ENCODE measurements at regions not wholly inside any gene's neighbourhood (a gene's known extent, or its start where the extent isn't known, plus 50 kb on each side); places are given as distances from the start of the nearest gene placed in this dataset.
"Not testable (repeated sequence)": the region's sequence is repeated elsewhere in the genome, so short reads cannot be mapped to it uniquely, and the experiment has no call there.

- H3K4me2 ChIP-seq, H3K9ac ChIP-seq, H3K4me3 ChIP-seq, H3K36me3 ChIP-seq, H3K9me3 ChIP-seq, H4K20me1 ChIP-seq, H3K27ac ChIP-seq, H3K27me3 ChIP-seq: not testable (repeated sequence)
- peaks cover 52% of the 10 kb centered on the region for H3K4me1 ChIP-seq
Observed at GRCh38 chr10:46095943-46096342, 49.9 kb upstream of the MSMB start.

- TF ChIP-seq Cebpa-rat (IDR thresholded peaks at IDR 0.05) = no peak
- Histone ChIP-seq H3K27ac (peak overlapping the region; percentile 72), H3K4me3 (no peak overlapping the region), H3K4me2 (peak overlapping the region; percentile 73), H4K20me1 (no peaks in the 10 kb centered on the region), H3K9me3 (no peaks in the 10 kb centered on the region), H3K4me1 (peaks cover 47% of the 10 kb centered on the region), H3K36me3 (no peaks in the 10 kb centered on the region), H3K27me3 (no peaks in the 10 kb centered on the region), H3K9ac (no peak overlapping the region)
Observed at GRCh38 chr10:46096446-46096845, 50.4 kb upstream of the MSMB start.

GRCh38 chr10:46096909-46097575 lies 51.0 kb upstream of the MSMB start:
- no peak for TF ChIP-seq Cebpa-rat (IDR thresholded peaks at IDR 0.05)
- Histone ChIP-seq H3K4me2 (peak overlapping the region; percentile 73), H4K20me1 (no peaks in the 10 kb centered on the region), H3K27me3 (no peaks in the 10 kb centered on the region), H3K4me1 (peaks cover 41% of the 10 kb centered on the region), H3K36me3 (no peaks in the 10 kb centered on the region), H3K9ac (0 out of 2 replicates have a peak overlapping the region, but pooled peaks have one; percentile 41), H3K4me3 (no peak overlapping the region), H3K9me3 (no peaks in the 10 kb centered on the region), H3K27ac (peak overlapping the region; percentile 72)

- 0 out of 2 replicates have a peak overlapping the region, but pooled peaks have one; percentile 41 for H3K9ac ChIP-seq
- H3K4me3 ChIP-seq = no peak overlapping the region
- no peaks in the 10 kb centered on the region for H3K27me3 ChIP-seq
- no peaks in the 10 kb centered on the region for H4K20me1 ChIP-seq
- H3K36me3 ChIP-seq = no peaks in the 10 kb centered on the region
- H3K9me3 ChIP-seq = no peaks in the 10 kb centered on the region
- H3K27ac ChIP-seq = peak overlapping the region; percentile 72
- peak overlapping the region; percentile 73 for H3K4me2 ChIP-seq
- no peak for TF ChIP-seq Cebpa-rat (IDR thresholded peaks at IDR 0.05)
- H3K4me1 ChIP-seq = peaks cover 34% of the 10 kb centered on the region
Observed at GRCh38 chr10:46097576-46098317, 51.7 kb upstream of the MSMB start.

GRCh38 chr10:46098386-46098785 lies 52.3 kb upstream of the MSMB start:
- Histone ChIP-seq H3K4me2 (no peak overlapping the region), H3K9ac (no peak overlapping the region), H4K20me1 (no peaks in the 10 kb centered on the region), H3K4me3 (no peak overlapping the region), H3K9me3 (no peaks in the 10 kb centered on the region), H3K36me3 (no peaks in the 10 kb centered on the region), H3K4me1 (peaks cover 27% of the 10 kb centered on the region), H3K27me3 (no peaks in the 10 kb centered on the region), H3K27ac (no peak overlapping the region)
- TF ChIP-seq Cebpa-rat (IDR thresholded peaks at IDR 0.05) = no peak

GRCh38 chr10:46098925-46099324 lies 52.9 kb upstream of the MSMB start:
- H4K20me1 ChIP-seq, H3K9me3 ChIP-seq, H3K4me2 ChIP-seq, H3K27me3 ChIP-seq, H3K9ac ChIP-seq, H3K4me3 ChIP-seq, H3K36me3 ChIP-seq, H3K27ac ChIP-seq: not testable (repeated sequence)
- H3K4me1 ChIP-seq = peaks cover 26% of the 10 kb centered on the region

- H3K27ac ChIP-seq = no peak overlapping the region
- no peak overlapping the region for H3K4me2 ChIP-seq
- peaks cover 8% of the 10 kb centered on the region for H3K4me1 ChIP-seq
- H3K9ac ChIP-seq = no peak overlapping the region
- H4K20me1 ChIP-seq = no peaks in the 10 kb centered on the region
- no peak overlapping the region for H3K4me3 ChIP-seq
- TF ChIP-seq Cebpa-rat (IDR thresholded peaks at IDR 0.05) = no peak
- H3K27me3 ChIP-seq = peaks cover 26% of the 10 kb centered on the region
- no peaks in the 10 kb centered on the region for H3K9me3 ChIP-seq
- H3K36me3 ChIP-seq = no peaks in the 10 kb centered on the region
Observed at GRCh38 chr10:46104071-46104585, 58.1 kb upstream of the MSMB start.

GRCh38 chr10:46105416-46105815 lies 59.3 kb upstream of the MSMB start:
- not testable (repeated sequence) for H3K36me3 ChIP-seq, H3K4me1 ChIP-seq, H3K27ac ChIP-seq, H3K9ac ChIP-seq, H3K4me2 ChIP-seq, H3K9me3 ChIP-seq, H3K4me3 ChIP-seq, H4K20me1 ChIP-seq
- H3K27me3 ChIP-seq = peaks cover 26% of the 10 kb centered on the region

GRCh38 chr10:46105856-46106409 lies 59.9 kb upstream of the MSMB start:
- not testable (repeated sequence) for H3K36me3 ChIP-seq, H3K9me3 ChIP-seq, H4K20me1 ChIP-seq, H3K4me1 ChIP-seq, H3K27ac ChIP-seq
- Histone ChIP-seq H3K9ac (peak overlapping the region; percentile 30), H3K27me3 (peaks cover 26% of the 10 kb centered on the region), H3K4me2 (peak overlapping the region; percentile 79), H3K4me3 (peak overlapping the region; percentile 68)

All from BLaER1 (cell line).